K562 (cell line): ENCODE measurements at regions not wholly inside any gene's neighbourhood (a gene's known extent, or its start where the extent isn't known, plus 50 kb on each side); places are given as distances from the start of the nearest gene placed in this dataset.

Experiments used
- ATAC-seq: fragments of 200-7000 bp; cut with Tn5 transposase; 3 replicates; pipeline ENCODE4 v1.9.1; 2020; ENCODE audit warnings: moderate library complexity
- BruUV-seq: library from RNA; stranded (reverse); fragments of 400-500 nt; replicated peaks from 2 replicates; lab custom pipeline; 2021; lab: Mats Ljungman, UMichigan
- CTCF ChIA-PET: fragments of 300-600 bp; formaldehyde crosslinking; extraction: SDS; loops from one replicate; lab custom pipeline; 2021; ENCODE audit warnings: low intra/inter-chr PET ratio; lab: Yijun Ruan, JAX
- POLR2A ChIA-PET: fragments of 300-600, 350-650 bp; sonication (Branson Sonifier 250); formaldehyde crosslinking; extraction: SDS; loops from one replicate; lab custom pipeline; 2021; ENCODE audit warnings: antibody characterized with exemption, inconsistent platforms; lab: Yijun Ruan, JAX
- DNase-seq, 4 experiments: peaks; one replicate each; pipeline versions ENCODE4 v3.0.0 to v3.0.0-alpha.2; 2011 to 2018; ENCODE audit warnings: low spot score in 3 of 4, mixed read lengths in 3 of 4; ENCODE audit errors: extremely low read depth in 1 of 4
- FAIRE-seq: peaks from 2 replicates; lab custom pipeline; 2011; peaks lifted over from hg19 to GRCh38; lab: Jason Lieb, UNC
- H2AFZ ChIP-seq: 2 replicates; pipeline ENCODE4 v1.6.0; 2011; ENCODE audit warnings: low read depth, low read length, control low read depth, inconsistent platforms
- H3K27ac ChIP-seq: fragments of 200-600 bp; 3 replicates; pipeline ENCODE4 v1.8.0; 2011; ENCODE audit warnings: low read depth, mild to moderate bottlenecking, control low read depth, inconsistent platforms, low read length, moderate library complexity, mixed read lengths; ENCODE audit errors: extremely low read depth
- H3K27me3 ChIP-seq, 2 experiments: fragments of 300-600 bp in 1 of 2; 2 replicates in 1 of 2; 3 replicates in 1 of 2; pipeline versions ENCODE4 v1.6.0 to v1.8.0; 2011; ENCODE audit warnings: inconsistent platforms in 2 of 2, low read length in 2 of 2, mild to moderate bottlenecking in 1 of 2, mixed read lengths in 1 of 2, moderate library complexity in 1 of 2; ENCODE audit not compliant: control insufficient read depth in 2 of 2, insufficient read depth in 2 of 2
- H3K36me3 ChIP-seq: fragments of 300-600 bp; 3 replicates; pipeline ENCODE4 v1.8.0; 2011; ENCODE audit warnings: mild to moderate bottlenecking, low read length, inconsistent platforms; ENCODE audit not compliant: control insufficient read depth, insufficient read depth
- H3K4me1 ChIP-seq, 2 experiments: fragments of 200-600 bp in 1 of 2; replicated peaks in 1 of 2; 2 replicates in 1 of 2; 3 replicates in 1 of 2; pipeline versions ENCODE4 v1.5.1 to v1.8.0; 2011; ENCODE audit warnings: inconsistent platforms in 2 of 2, low read length in 2 of 2, mild to moderate bottlenecking in 1 of 2, mixed read lengths in 1 of 2, moderate library complexity in 1 of 2; ENCODE audit not compliant: control insufficient read depth in 2 of 2, insufficient read depth in 2 of 2
- H3K4me2 ChIP-seq: 2 replicates; pipeline ENCODE4 v1.6.1; 2011; ENCODE audit warnings: low read length, control low read depth, inconsistent platforms, mixed read lengths; ENCODE audit not compliant: insufficient read depth
- H3K4me3 ChIP-seq: fragments of 200-600 bp; sonication (generic), shearing (Covaris generic); 2 replicates; pipeline ENCODE4 v1.5.1; 2016; ENCODE audit warnings: control low read depth, inconsistent platforms
- H3K79me2 ChIP-seq: fragments of 200-600 bp; 3 replicates; pipeline ENCODE4 v1.8.0; 2011; ENCODE audit warnings: low read length, inconsistent platforms; ENCODE audit not compliant: control insufficient read depth, insufficient read depth
- H3K9ac ChIP-seq, 2 experiments: 2 replicates each; pipeline versions ENCODE4 v1.6.0 to v1.6.1; 2011; ENCODE audit warnings: low read depth in 2 of 2, low read length in 2 of 2, control low read depth in 1 of 2, inconsistent platforms in 1 of 2, mild to moderate bottlenecking in 1 of 2, mixed read lengths in 1 of 2; ENCODE audit not compliant: insufficient read depth in 1 of 2
- H3K9me1 ChIP-seq: one replicate; pipeline ENCODE4 v1.6.0; 2011; ENCODE audit warnings: inconsistent platforms, mild to moderate bottlenecking, low read length, moderate library complexity; ENCODE audit not compliant: control insufficient read depth, insufficient read depth
- H3K9me3 ChIP-seq: replicated peaks from 2 replicates; pipeline ENCODE4 v1.5.1; 2011; ENCODE audit warnings: low read depth, low read length, inconsistent platforms; ENCODE audit not compliant: control insufficient read depth, insufficient read depth
- H4K20me1 ChIP-seq: replicated peaks from 2 replicates; pipeline ENCODE4 v1.6.1; 2011; ENCODE audit warnings: low read length, inconsistent platforms, mixed read lengths; ENCODE audit not compliant: control insufficient read depth, insufficient read depth
- CBX3 ChIP-seq, 2 experiments: IDR thresholded peaks; 1 replicate in 1 of 2; 2 replicates in 1 of 2; pipeline ENCODE4 v1.6.1; 2012; ENCODE audit warnings: inconsistent platforms in 2 of 2, low read length in 2 of 2, borderline replicate concordance in 1 of 2, control low read depth in 1 of 2
- DPF2 ChIP-seq: fragments of 450-650 bp; IDR thresholded peaks from 2 replicates; pipeline ENCODE4 v1.6.1; 2016
- ETS2 ChIP-seq: IDR thresholded peaks from 2 replicates; pipeline ENCODE4 v1.6.1; 2016; ENCODE audit warnings: borderline replicate concordance, missing genetic modification characterization, mild to moderate bottlenecking, moderate library complexity, missing compliant biosample characterization; ENCODE audit not compliant: poor library complexity, severe bottlenecking
- FOXO4 ChIP-seq: fragments of 450-650 bp; formaldehyde crosslinking; IDR thresholded peaks from 2 replicates; pipeline ENCODE4 v1.4.0; 2020; ENCODE audit warnings: mild to moderate bottlenecking, moderate library complexity
- KLF16 ChIP-seq: IDR thresholded peaks from 2 replicates; pipeline ENCODE4 v1.6.1; 2016; ENCODE audit warnings: antibody characterized with exemption
- NCOA1 ChIP-seq: fragments of 450-650 bp; IDR thresholded peaks from 2 replicates; pipeline ENCODE4 v1.6.1; 2016; ENCODE audit warnings: low read depth
- POLR2G ChIP-seq: fragments of 200-400 bp; formaldehyde crosslinking; IDR thresholded peaks from 2 replicates; pipeline ENCODE4 v1.6.1; 2017; ENCODE audit warnings: low read depth, mild to moderate bottlenecking, antibody characterized with exemption, low read length, moderate library complexity
- RREB1 ChIP-seq: fragments of 250-450 bp; sonication (Bioruptor Pico); IDR thresholded peaks from 2 replicates; pipeline ENCODE4 v1.4.0; 2020
- SMARCC2 ChIP-seq: fragments of 450-650 bp; IDR thresholded peaks from 2 replicates; pipeline ENCODE4 v1.6.1; 2017; ENCODE audit warnings: antibody characterized with exemption, moderate library complexity, mild to moderate bottlenecking, low read depth
- YY1 ChIP-seq, 3 experiments: IDR thresholded peaks; 2 replicates each; pipeline ENCODE4 v1.6.1; 2011; ENCODE audit warnings: low read length in 2 of 3, mild to moderate bottlenecking in 2 of 3, moderate library complexity in 2 of 3, borderline replicate concordance in 1 of 3, control low read depth in 1 of 3, low read depth in 1 of 3; ENCODE audit not compliant: insufficient read depth in 3 of 3, insufficient replicate concordance in 2 of 3, control insufficient read depth in 1 of 3, insufficient read length in 1 of 3; ENCODE audit errors: extremely low read depth in 1 of 3
- ZNF133 ChIP-seq: fragments of 250-450 bp; sonication (Bioruptor Pico); IDR thresholded peaks from 2 replicates; pipeline ENCODE4 v1.4.0; 2020; ENCODE audit warnings: mild to moderate bottlenecking
- in situ Hi-C: fragments of 300-500 bp; cut with MboI; formaldehyde crosslinking; loops from 4 replicates; pipeline ENCODE4 v1.15.0; 2018; ENCODE audit warnings: inconsistent platforms, mixed read lengths
- intact Hi-C: fragments of 100-400 bp; cut with micrococcal nuclease; formaldehyde crosslinking; loops from 2 replicates; pipeline ENCODE4 v1.14.2; 2022

- peak; percentile 42 for ATAC-seq
- peak overlapping the region; percentile 53 for H2AFZ ChIP-seq
- TF ChIP-seq ZNF133 (CRISPR knock-in tag), result no peak
- no peak for TF ChIP-seq RREB1 (CRISPR knock-in tag)
- no peak for TF ChIP-seq POLR2G
- TF ChIP-seq SMARCC2, result no peak
- TF ChIP-seq KLF16, result no peak
- TF ChIP-seq ETS2 (tag), result no peak
- no peak for TF ChIP-seq NCOA1
- no peak for TF ChIP-seq FOXO4 (CRISPR knock-in tag)
- 0 out of 2 replicates have a peak, but pooled peaks have one; percentile 24 for TF ChIP-seq DPF2
- TF ChIP-seq YY1 (IDR thresholded peaks at IDR 0.05; ENCODE audit: borderline replicate concordance in 1 of 3, control insufficient read depth in 1 of 3, extremely low read depth in 1 of 3, insufficient read depth in 3 of 3, insufficient read length in 1 of 3, insufficient replicate concordance in 2 of 3, low read depth in 1 of 3, low read length in 2 of 3), result peak in 1 of 3 experiments; percentile 13
- peak in 1 of 2 experiments; percentile 83; a peak in 1 of 3 replicates for TF ChIP-seq CBX3 (IDR thresholded peaks at IDR 0.05; ENCODE audit: borderline replicate concordance in 1 of 2, low read length in 2 of 2)
Measured at GRCh38 chr5:99022250-99022649, 93.4 kb upstream of the CHD1 start.

More at GRCh38 chr5:99022250-99022649, 93.4 kb upstream of the CHD1 start:
- DNase-seq (peak in 1 of 4 experiments; percentile 26), FAIRE-seq (no peak)
- CTCF ChIA-PET, result no interaction called here
- no peaks in the 10 kb centered on the region for H3K36me3 ChIP-seq
- in situ Hi-C loops (loop anchor here (10.0 kb wide), 1 partner anchor 97 kb away; the partner anchor contains the start of gene CHD1), intact Hi-C loops (no loop called here)
- H3K4me2 ChIP-seq, result no peak overlapping the region; the same call in 1 of the 2 replicates
- no peaks in the 10 kb centered on the region for H3K79me2 ChIP-seq
- H3K9me3 ChIP-seq, result no peaks in the 10 kb centered on the region
- H3K9ac ChIP-seq, result no peak overlapping the region
- BruUV-seq, result no TSS peak
- H3K27ac ChIP-seq, result no peak overlapping the region
- no peaks in the 10 kb centered on the region for H4K20me1 ChIP-seq
- H3K4me3 ChIP-seq, result no peak overlapping the region
- peaks cover 0 to 22% of the 10 kb centered on the region in 2 experiments; a peak in 3 of 5 replicates for H3K4me1 ChIP-seq
- H3K27me3 ChIP-seq, result no peaks in the 10 kb centered on the region
- POLR2A ChIA-PET, result no interaction called here
- H3K9me1 ChIP-seq, result no peaks in the 10 kb centered on the region
